HEK293 (cell line): ENCODE measurements at regions not wholly inside any gene's neighbourhood (a gene's known extent, or its start where the extent isn't known, plus 50 kb on each side); places are given as distances from the start of the nearest gene placed in this dataset.

Experiments
- CTCF ChIA-PET: fragments of 350-600 bp; formaldehyde crosslinking; extraction: SDS; loops from one replicate; lab custom pipeline; 2021; ENCODE audit warnings: antibody characterized with exemption; lab: Yijun Ruan, JAX
- POLR2A ChIA-PET: fragments of 300-600 bp; formaldehyde crosslinking; extraction: SDS; loops from one replicate; lab custom pipeline; 2020; ENCODE audit warnings: antibody characterized with exemption, inconsistent platforms; lab: Yijun Ruan, JAX
- H3K27ac ChIP-seq: fragments of 200-500 bp; sonication (Bioruptor generic); 2 replicates; pipeline ENCODE4 v1.5.1; 2014; ENCODE audit warnings: low read depth, low read length, control low read depth, inconsistent platforms; ENCODE audit errors: extremely low read depth
- H3K36me3 ChIP-seq, 2 experiments: fragments of 200-500 bp in 1 of 2; sonication (Bioruptor generic) in 1 of 2; 1 replicate in 1 of 2; 2 replicates in 1 of 2; pipeline ENCODE4 v1.5.1; 2014 to 2017; ENCODE audit warnings: inconsistent platforms in 2 of 2, low read length in 2 of 2; ENCODE audit not compliant: control insufficient read depth in 2 of 2, insufficient read depth in 1 of 2
- H3K4me1 ChIP-seq: fragments of 200-500 bp; sonication (Bioruptor generic); 2 replicates; pipeline ENCODE4 v1.5.1; 2014; ENCODE audit warnings: mild to moderate bottlenecking, low read length, inconsistent platforms; ENCODE audit not compliant: control insufficient read depth, insufficient read depth
- H3K4me3 ChIP-seq: 2 replicates; pipeline ENCODE4 v1.5.1; 2011; ENCODE audit warnings: low read depth, mild to moderate bottlenecking, control low read depth, low read length, moderate library complexity
- H3K9me3 ChIP-seq: fragments of 200-500 bp; sonication (Bioruptor generic); 2 replicates; pipeline ENCODE4 v1.5.1; 2014; ENCODE audit warnings: low read depth, low read length, inconsistent platforms; ENCODE audit not compliant: control insufficient read depth, insufficient read depth
- AEBP2 ChIP-seq: fragments of 450-650 bp; formaldehyde crosslinking; IDR thresholded peaks from 2 replicates; pipeline ENCODE4 v1.5.1; 2016; ENCODE audit warnings: missing biosample characterization, missing genetic modification characterization, borderline replicate concordance
- KLF9 ChIP-seq: fragments of 450-650 bp; formaldehyde crosslinking; IDR thresholded peaks from 2 replicates; pipeline ENCODE4 v1.5.1; 2016; ENCODE audit warnings: missing biosample characterization, missing genetic modification characterization, low read depth
- REPIN1 ChIP-seq: fragments of 450-650 bp; formaldehyde crosslinking; IDR thresholded peaks from 2 replicates; pipeline ENCODE4 v1.5.1; 2017; ENCODE audit warnings: missing biosample characterization, missing genetic modification characterization, low read depth
- SALL2 ChIP-seq: fragments of 450-650 bp; formaldehyde crosslinking; IDR thresholded peaks from 2 replicates; pipeline ENCODE4 v1.5.0; 2017; ENCODE audit warnings: missing biosample characterization, mild to moderate bottlenecking, missing genetic modification characterization, borderline replicate concordance
- WT1 ChIP-seq: fragments of 450-650 bp; formaldehyde crosslinking; IDR thresholded peaks from 2 replicates; pipeline ENCODE4 v1.5.1; 2016; ENCODE audit warnings: missing biosample characterization, missing genetic modification characterization
- ZBTB10 ChIP-seq: fragments of 450-650 bp; formaldehyde crosslinking; IDR thresholded peaks from 2 replicates; pipeline ENCODE4 v1.5.1; 2016; ENCODE audit warnings: missing biosample characterization, missing genetic modification characterization
- ZBTB11 ChIP-seq: fragments of 450-650 bp; formaldehyde crosslinking; conservative IDR thresholded peaks from 2 replicates; pipeline ENCODE4 v1.5.1; 2016; ENCODE audit warnings: low read depth, missing biosample characterization, missing genetic modification characterization
- ZBTB8A ChIP-seq: fragments of 450-650 bp; formaldehyde crosslinking; IDR thresholded peaks from 2 replicates; pipeline ENCODE4 v1.5.1; 2016; ENCODE audit warnings: missing biosample characterization, missing genetic modification characterization
- ZFP3 ChIP-seq: fragments of 450-650 bp; formaldehyde crosslinking; IDR thresholded peaks from 2 replicates; pipeline ENCODE4 v1.5.1; 2016; ENCODE audit warnings: low read depth, missing biosample characterization, missing genetic modification characterization
- ZNF324 ChIP-seq: fragments of 450-650 bp; formaldehyde crosslinking; IDR thresholded peaks from 2 replicates; pipeline ENCODE4 v1.5.1; 2016; ENCODE audit warnings: missing biosample characterization, missing genetic modification characterization
- ZNF341 ChIP-seq: fragments of 450-650 bp; formaldehyde crosslinking; IDR thresholded peaks from 2 replicates; pipeline ENCODE4; 2016; ENCODE audit warnings: low read depth, missing biosample characterization, missing genetic modification characterization
- ZNF423 ChIP-seq: fragments of 450-650 bp; formaldehyde crosslinking; IDR thresholded peaks from 2 replicates; pipeline ENCODE4 v1.5.1; 2016; ENCODE audit warnings: missing biosample characterization, missing genetic modification characterization
- ZNF514 ChIP-seq: fragments of 450-650 bp; formaldehyde crosslinking; IDR thresholded peaks from 2 replicates; pipeline ENCODE4 v1.5.1; 2016; ENCODE audit warnings: missing biosample characterization, missing genetic modification characterization
- ZNF518A ChIP-seq: fragments of 450-650 bp; formaldehyde crosslinking; conservative IDR thresholded peaks from 2 replicates; pipeline ENCODE4 v1.5.1; 2016; ENCODE audit warnings: low read depth, missing biosample characterization, missing genetic modification characterization
- ZNF560 ChIP-seq: fragments of 450-650 bp; formaldehyde crosslinking; IDR thresholded peaks from 2 replicates; pipeline ENCODE4 v1.5.1; 2017; ENCODE audit warnings: missing biosample characterization, missing genetic modification characterization, borderline replicate concordance
- ZNF585B ChIP-seq: fragments of 450-650 bp; formaldehyde crosslinking; IDR thresholded peaks from 2 replicates; pipeline ENCODE4 v1.5.1; 2016; ENCODE audit warnings: missing biosample characterization, missing genetic modification characterization
- ZNF658 ChIP-seq: fragments of 450-650 bp; formaldehyde crosslinking; IDR thresholded peaks from 2 replicates; pipeline ENCODE4; 2016; ENCODE audit warnings: missing biosample characterization, missing genetic modification characterization
- ZNF670 ChIP-seq: fragments of 450-650 bp; formaldehyde crosslinking; IDR thresholded peaks from 2 replicates; pipeline ENCODE4 v1.5.1; 2016; ENCODE audit warnings: missing biosample characterization, missing genetic modification characterization, low read depth
- ZNF776 ChIP-seq: fragments of 450-650 bp; formaldehyde crosslinking; IDR thresholded peaks from 2 replicates; pipeline ENCODE4 v1.5.0; 2017; ENCODE audit warnings: missing biosample characterization, missing genetic modification characterization, borderline replicate concordance
- ZNF785 ChIP-seq: fragments of 450-650 bp; formaldehyde crosslinking; IDR thresholded peaks from 2 replicates; pipeline ENCODE4 v1.5.1; 2016; ENCODE audit warnings: missing biosample characterization, missing genetic modification characterization
- ZSCAN23 ChIP-seq: fragments of 450-650 bp; formaldehyde crosslinking; IDR thresholded peaks from 2 replicates; pipeline ENCODE4 v1.5.1; 2016; ENCODE audit warnings: missing biosample characterization, missing genetic modification characterization
- ZSCAN5A ChIP-seq: fragments of 450-650 bp; formaldehyde crosslinking; IDR thresholded peaks from 2 replicates; pipeline ENCODE4 v1.5.1; 2016; ENCODE audit warnings: missing biosample characterization, missing genetic modification characterization

- TF ChIP-seq ZNF518A (no peak), ZNF514 (tag by site-specific recombination) (no peak)
These were observed 70.9 kb upstream of the FNDC3A start (continued) for GRCh38 chr13:48904668-48905290.

- Histone ChIP-seq H3K4me1 (no peaks in the 10 kb centered on the region), H3K27ac (no peak overlapping the region), H3K4me3 (no peak overlapping the region), H3K9me3 (no peaks in the 10 kb centered on the region), H3K36me3 (no peaks in the 10 kb centered on the region)
- ChIA-PET CTCF (no interaction called here), POLR2A (no interaction called here)
- TF ChIP-seq ZFP3 (no peak), AEBP2 (tag by site-specific recombination) (no peak), ZNF341 (tag by site-specific recombination) (no peak), ZNF560 (no peak), ZNF324 (tag by site-specific recombination) (no peak), ZNF585B (no peak), ZBTB8A (tag by site-specific recombination) (no peak), ZNF670 (no peak), ZNF776 (tag by site-specific recombination) (no peak), ZBTB11 (no peak), ZSCAN23 (tag by site-specific recombination) (no peak), ZBTB10 (tag by site-specific recombination) (no peak), WT1 (tag by site-specific recombination) (no peak), ZNF423 (tag by site-specific recombination) (no peak), KLF9 (tag by site-specific recombination) (no peak), ZSCAN5A (no peak), ZNF785 (tag by site-specific recombination) (no peak), SALL2 (tag by site-specific recombination) (no peak), REPIN1 (tag by site-specific recombination) (no peak), ZNF658 (tag by site-specific recombination) (no peak)
These were observed 69.5 kb upstream of the FNDC3A start for GRCh38 chr13:48906200-48906599.
